Activated CD8-positive, alpha-beta T cell treated with anti-CD3 and anti-CD28 coated beads, Interleukin-2, amount 10 ng/mL, durations not matched to agents 7 days and 5 days (primary cell): ENCODE measurements at regions not wholly inside any gene's neighbourhood (a gene's known extent, or its start where the extent isn't known, plus 50 kb on each side); places are given as distances from the start of the nearest gene placed in this dataset.

Source experiments
- ATAC-seq: fragments of 150-1000 bp; cut with Tn5 transposase; one replicate; pipeline ENCODE4 v1.10.0; 2021; ENCODE audit warnings: moderate library complexity
- CTCF ChIA-PET: fragments of 350-600 bp; sonication (Branson Sonifier 250); formaldehyde crosslinking; loops from one replicate; lab custom pipeline; 2021; ENCODE audit warnings: antibody characterized with exemption; lab: Charles Lee
- POLR2A ChIA-PET: fragments of 350-600 bp; sonication (Branson Sonifier 250); formaldehyde crosslinking; loops from one replicate; lab custom pipeline; 2021; ENCODE audit warnings: antibody characterized with exemption; lab: Charles Lee
- DNase-seq: peaks from one replicate; pipeline ENCODE4 v3.0.0-alpha.2; 2020
- H3K27ac Mint-ChIP-seq: one replicate; pipeline ENCODE4 v1.8.0; 2021; ENCODE audit warnings: mild to moderate bottlenecking, mixed read lengths
- H3K27me3 Mint-ChIP-seq: one replicate; pipeline ENCODE4 v1.8.0; 2021; ENCODE audit warnings: low read depth, mixed read lengths
- H3K36me3 Mint-ChIP-seq: one replicate; pipeline ENCODE4 v1.8.0; 2021; ENCODE audit warnings: low read depth, mixed read lengths
- H3K4me1 Mint-ChIP-seq: one replicate; pipeline ENCODE4 v1.8.0; 2021; ENCODE audit warnings: low read depth, mixed read lengths
- H3K4me3 Mint-ChIP-seq: one replicate; pipeline ENCODE4 v1.8.0; 2021; ENCODE audit warnings: mild to moderate bottlenecking, mixed read lengths
- H3K9me3 Mint-ChIP-seq: one replicate; pipeline ENCODE4 v1.8.0; 2022; ENCODE audit warnings: mixed read lengths; ENCODE audit not compliant: insufficient read depth

DNA sequence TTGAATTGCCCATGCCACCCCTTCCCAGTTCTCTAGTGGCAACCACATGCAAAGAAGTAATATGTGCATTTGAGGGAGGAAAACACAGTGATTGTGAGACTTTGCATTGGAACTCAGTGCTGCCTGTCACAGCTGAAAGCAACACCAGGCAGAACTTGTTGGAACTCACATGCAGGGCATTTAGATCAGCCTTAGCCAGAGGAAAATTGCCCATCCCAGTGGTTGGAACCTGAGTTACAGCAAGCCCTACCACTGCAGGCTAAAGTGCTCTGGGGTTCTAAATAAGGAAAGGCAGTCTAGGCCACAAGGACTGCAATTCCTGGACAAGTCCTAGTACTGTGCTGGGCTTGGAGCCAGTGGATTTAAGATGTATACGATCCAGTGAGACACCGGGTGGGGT, 245.3 kb upstream of the UFL1 start:
- Mint-ChIP-seq H3K27ac (no peak overlapping the region), H3K4me3 (no peak overlapping the region), H3K36me3 (no peaks in the 10 kb centered on the region), H3K27me3 (no peaks in the 10 kb centered on the region), H3K9me3 (no peaks in the 10 kb centered on the region), H3K4me1 (no peaks in the 10 kb centered on the region)
- DNase-seq (no peak), ATAC-seq (no peak)
- ChIA-PET CTCF (no interaction called here), POLR2A (no interaction called here)

DNA sequence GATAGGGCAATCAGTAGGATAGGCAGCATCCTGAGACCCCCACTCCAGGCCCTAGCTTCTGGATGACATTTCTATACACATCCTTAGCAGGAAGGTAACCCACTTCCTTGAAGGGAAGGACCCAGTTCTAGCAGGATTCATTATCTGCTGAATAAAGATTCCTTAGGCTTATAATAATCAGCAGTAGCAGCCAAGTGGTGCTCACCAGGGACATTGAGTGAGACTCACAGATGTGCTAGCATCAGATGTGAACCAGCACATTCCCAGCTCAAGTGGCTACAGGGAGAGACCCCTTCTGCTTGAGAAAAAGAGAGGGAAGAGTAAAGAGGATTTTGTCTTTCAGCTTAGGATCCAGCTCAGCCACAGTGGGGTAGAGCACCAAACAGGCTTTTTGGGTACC, 244.8 kb upstream of the UFL1 start:
- H3K4me1 Mint-ChIP-seq, result no peaks in the 10 kb centered on the region
- no peak overlapping the region for H3K27ac Mint-ChIP-seq
- ChIA-PET POLR2A (no interaction called here), CTCF (no interaction called here)
- H3K27me3 Mint-ChIP-seq, result no peaks in the 10 kb centered on the region
- ATAC-seq, result no peak
- no peaks in the 10 kb centered on the region for H3K9me3 Mint-ChIP-seq
- no peaks in the 10 kb centered on the region for H3K36me3 Mint-ChIP-seq
- H3K4me3 Mint-ChIP-seq, result no peak overlapping the region
- no peak for DNase-seq

DNA sequence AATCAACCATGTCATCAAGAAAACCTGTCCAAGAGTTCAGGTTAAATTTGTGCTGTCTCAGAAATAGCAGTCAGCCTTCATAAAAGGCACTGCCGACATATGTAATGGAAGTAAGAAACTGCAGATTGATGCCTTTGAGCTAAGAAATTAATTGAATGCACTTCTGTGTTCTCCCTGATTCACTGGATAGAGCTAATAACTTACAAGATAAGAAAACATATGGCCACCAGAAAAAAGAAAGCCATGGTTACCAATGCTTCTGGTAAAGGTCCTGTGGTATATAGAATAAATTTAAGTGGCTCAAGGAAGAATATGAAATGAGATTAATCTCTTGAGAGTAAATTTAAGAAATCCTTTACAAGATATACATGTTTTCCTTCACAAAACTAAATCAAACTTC, 242.5 kb upstream of the UFL1 start:
- Mint-ChIP-seq H3K4me1 (no peaks in the 10 kb centered on the region), H3K4me3 (no peak overlapping the region), H3K9me3 (no peaks in the 10 kb centered on the region), H3K36me3 (no peaks in the 10 kb centered on the region), H3K27ac (no peak overlapping the region), H3K27me3 (no peaks in the 10 kb centered on the region)
- ChIA-PET POLR2A (no interaction called here), CTCF (no interaction called here)
- ATAC-seq (no peak), DNase-seq (no peak)

DNA sequence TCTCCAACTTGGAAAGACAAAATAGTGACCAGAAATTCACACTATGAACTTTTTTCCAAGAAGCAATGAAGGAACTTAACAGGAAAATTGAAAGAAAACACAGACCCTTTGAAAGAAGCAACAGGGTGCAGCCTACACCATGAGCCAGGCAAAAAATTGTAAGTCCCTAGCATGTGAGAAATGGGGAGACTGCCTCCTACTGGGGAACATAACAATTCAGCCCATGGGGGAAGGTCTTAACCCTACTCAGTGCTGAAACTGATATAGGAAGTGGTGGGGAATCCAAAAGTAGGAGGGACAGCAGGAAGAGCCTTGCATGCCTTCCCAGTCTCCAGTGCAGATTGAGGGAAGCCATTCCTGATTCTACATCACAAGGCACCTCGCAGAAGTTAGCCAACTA, 235.1 kb upstream of the UFL1 start:
- CTCF ChIA-PET, result no interaction called here
- Mint-ChIP-seq H3K27ac (no peak overlapping the region), H3K36me3 (no peaks in the 10 kb centered on the region), H3K27me3 (no peaks in the 10 kb centered on the region), H3K4me3 (no peak overlapping the region), H3K9me3 (no peaks in the 10 kb centered on the region), H3K4me1 (no peaks in the 10 kb centered on the region)
- DNase-seq, result no peak
- ATAC-seq, result no peak
- POLR2A ChIA-PET, result no interaction called here

DNA sequence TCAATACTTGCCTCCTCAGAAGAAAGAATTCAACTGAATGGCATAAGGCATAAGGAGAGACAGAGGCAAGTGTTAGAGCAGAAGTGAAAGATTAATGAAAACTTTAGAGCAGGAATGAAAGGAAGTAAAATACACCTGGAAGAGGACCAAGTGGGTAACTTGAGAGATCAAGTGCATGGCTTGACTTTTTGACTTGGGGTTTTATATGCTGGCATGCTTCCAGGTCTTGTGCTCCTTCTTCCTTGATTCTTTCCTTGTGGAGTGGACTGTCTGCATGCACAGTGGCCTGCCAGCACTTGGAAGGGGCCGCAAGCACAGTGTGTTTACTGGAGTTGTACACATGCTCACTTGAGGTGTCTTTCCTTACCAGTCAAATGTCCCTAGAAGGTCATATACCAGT, 222.1 kb upstream of the UFL1 start:
- no peaks in the 10 kb centered on the region for H3K27me3 Mint-ChIP-seq
- ATAC-seq, result no peak
- ChIA-PET CTCF (no interaction called here), POLR2A (no interaction called here)
- H3K4me1 Mint-ChIP-seq, result no peaks in the 10 kb centered on the region
- H3K36me3 Mint-ChIP-seq, result no peaks in the 10 kb centered on the region
- no peaks in the 10 kb centered on the region for H3K9me3 Mint-ChIP-seq
- no peak overlapping the region for H3K27ac Mint-ChIP-seq
- no peak for DNase-seq
- H3K4me3 Mint-ChIP-seq, result no peak overlapping the region

DNA sequence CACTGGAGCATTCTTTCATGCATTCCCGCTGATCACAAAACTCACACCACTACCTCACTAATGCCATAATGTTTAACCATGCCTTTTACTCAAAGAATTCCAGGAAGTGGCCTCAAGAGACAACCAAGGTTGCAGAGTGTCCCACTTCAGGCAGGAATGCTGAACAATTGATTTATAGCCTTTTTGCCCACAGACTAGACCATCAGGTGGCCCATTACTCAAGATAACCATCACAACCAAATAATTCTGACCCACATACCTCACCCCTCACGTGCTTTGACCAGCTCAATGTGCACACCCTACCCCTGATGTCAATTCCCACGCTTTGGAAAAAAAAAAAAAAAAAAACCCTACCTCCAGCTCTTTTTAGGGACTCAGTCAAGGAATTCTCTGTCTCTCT, 220.6 kb upstream of the UFL1 start:
- ChIA-PET CTCF (no interaction called here), POLR2A (no interaction called here)
- H3K27ac Mint-ChIP-seq, result no peak overlapping the region
- H3K9me3 Mint-ChIP-seq, result no peaks in the 10 kb centered on the region
- H3K27me3 Mint-ChIP-seq, result no peaks in the 10 kb centered on the region
- no peak overlapping the region for H3K4me3 Mint-ChIP-seq
- no peak for ATAC-seq
- no peak for DNase-seq
- no peaks in the 10 kb centered on the region for H3K4me1 Mint-ChIP-seq
- no peaks in the 10 kb centered on the region for H3K36me3 Mint-ChIP-seq

DNA sequence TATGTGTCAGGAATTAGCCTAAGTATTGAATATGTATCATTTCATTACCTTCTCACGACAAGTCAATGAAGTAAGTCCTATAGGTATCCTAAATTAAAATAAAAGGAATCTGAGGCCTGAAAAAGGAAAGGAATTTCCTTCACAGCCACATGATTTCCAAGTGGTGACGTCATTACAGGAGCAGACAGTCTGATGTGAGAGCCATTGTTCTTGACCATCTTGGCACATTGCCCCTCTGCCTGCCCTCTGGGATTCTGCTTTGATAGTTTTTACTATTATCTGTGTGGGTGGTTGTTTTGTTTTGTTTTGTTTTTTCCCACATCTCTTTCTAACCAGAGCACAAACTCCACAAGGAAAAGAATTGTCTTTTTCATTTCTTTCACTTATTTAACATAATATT, 219.8 kb upstream of the UFL1 start:
- no peaks in the 10 kb centered on the region for H3K27me3 Mint-ChIP-seq
- H3K9me3 Mint-ChIP-seq, result no peaks in the 10 kb centered on the region
- CTCF ChIA-PET, result no interaction called here
- no peak overlapping the region for H3K4me3 Mint-ChIP-seq
- no peaks in the 10 kb centered on the region for H3K4me1 Mint-ChIP-seq
- no peak for DNase-seq
- POLR2A ChIA-PET, result no interaction called here
- H3K27ac Mint-ChIP-seq, result no peak overlapping the region
- no peak for ATAC-seq
- no peaks in the 10 kb centered on the region for H3K36me3 Mint-ChIP-seq

DNA sequence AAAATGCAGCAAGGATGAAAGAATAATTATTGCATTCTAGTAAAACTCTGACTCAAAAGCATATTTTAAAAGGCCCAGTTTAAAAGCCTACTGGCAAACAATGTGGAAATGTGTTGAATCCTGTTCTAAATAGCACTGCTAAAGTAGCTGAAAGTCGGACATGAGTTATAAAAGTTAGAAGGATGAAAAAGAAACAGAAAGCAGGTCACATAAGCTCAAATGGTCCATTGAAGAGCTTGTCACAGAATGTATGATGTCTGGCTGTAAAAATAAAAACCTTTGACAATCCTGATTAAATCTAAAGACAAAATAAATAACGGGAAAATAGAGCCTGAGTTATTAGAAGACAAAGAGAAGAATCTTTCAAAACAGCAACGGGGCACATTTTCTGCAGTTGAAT, 218.6 kb upstream of the UFL1 start:
- Mint-ChIP-seq H3K27ac (no peak overlapping the region), H3K36me3 (no peaks in the 10 kb centered on the region), H3K4me3 (no peak overlapping the region), H3K27me3 (no peaks in the 10 kb centered on the region), H3K9me3 (no peaks in the 10 kb centered on the region), H3K4me1 (no peaks in the 10 kb centered on the region)
- ATAC-seq, result no peak
- ChIA-PET POLR2A (no interaction called here), CTCF (no interaction called here)
- no peak for DNase-seq

DNA sequence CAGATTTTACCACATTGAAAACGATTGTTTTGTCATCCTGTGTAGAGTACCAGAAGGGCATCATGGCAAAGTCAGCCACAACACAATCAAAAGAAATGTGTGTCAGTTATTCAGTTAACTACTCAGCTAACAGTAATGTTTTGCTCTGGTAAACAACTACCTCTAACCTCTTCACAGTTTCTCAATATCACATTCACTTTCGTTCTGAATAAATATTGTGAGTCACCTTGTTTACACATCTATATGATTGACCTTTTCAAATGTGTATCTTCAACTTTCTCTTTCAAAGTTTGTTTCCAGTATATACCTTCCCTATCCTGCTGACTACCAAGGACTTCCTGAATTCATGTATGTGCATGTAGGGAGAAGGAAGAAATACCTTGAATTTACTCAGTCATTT, 216.6 kb upstream of the UFL1 start:
- POLR2A ChIA-PET, result no interaction called here
- no peak for DNase-seq
- no peak overlapping the region for H3K4me3 Mint-ChIP-seq

DNA sequence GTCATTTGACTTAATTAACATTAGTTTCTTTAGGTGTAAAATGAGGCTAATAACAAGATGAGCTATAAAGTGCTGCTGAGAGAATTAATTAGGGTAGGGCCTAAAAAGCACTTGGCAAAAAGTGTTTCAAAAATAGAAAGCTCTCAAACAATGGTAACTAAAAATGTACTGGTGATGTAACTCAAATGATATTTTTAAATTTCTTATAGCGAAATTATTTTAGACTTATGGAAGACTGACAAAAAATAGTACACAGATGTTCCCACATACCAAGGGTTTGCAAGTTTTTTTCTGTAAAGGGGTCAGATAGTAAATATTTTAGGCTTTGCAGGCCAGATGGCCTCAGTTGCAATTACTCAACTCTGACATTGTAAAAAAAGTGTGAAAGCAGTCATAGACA, 190.7 kb upstream of the UFL1 start:
- ATAC-seq (no peak), DNase-seq (no peak)
- Mint-ChIP-seq H3K4me1 (no peaks in the 10 kb centered on the region), H3K36me3 (no peaks in the 10 kb centered on the region), H3K27me3 (no peaks in the 10 kb centered on the region), H3K4me3 (no peak overlapping the region), H3K9me3 (no peaks in the 10 kb centered on the region), H3K27ac (no peak overlapping the region)
- CTCF ChIA-PET, result no interaction called here
- POLR2A ChIA-PET, result no interaction called here

More for the DNA sequence above, 216.6 kb upstream of the UFL1 start:
- Mint-ChIP-seq H3K36me3 (no peaks in the 10 kb centered on the region), H3K27ac (no peak overlapping the region), H3K9me3 (no peaks in the 10 kb centered on the region), H3K4me1 (no peaks in the 10 kb centered on the region), H3K27me3 (no peaks in the 10 kb centered on the region)
- no peak for ATAC-seq
- CTCF ChIA-PET, result no interaction called here

DNA sequence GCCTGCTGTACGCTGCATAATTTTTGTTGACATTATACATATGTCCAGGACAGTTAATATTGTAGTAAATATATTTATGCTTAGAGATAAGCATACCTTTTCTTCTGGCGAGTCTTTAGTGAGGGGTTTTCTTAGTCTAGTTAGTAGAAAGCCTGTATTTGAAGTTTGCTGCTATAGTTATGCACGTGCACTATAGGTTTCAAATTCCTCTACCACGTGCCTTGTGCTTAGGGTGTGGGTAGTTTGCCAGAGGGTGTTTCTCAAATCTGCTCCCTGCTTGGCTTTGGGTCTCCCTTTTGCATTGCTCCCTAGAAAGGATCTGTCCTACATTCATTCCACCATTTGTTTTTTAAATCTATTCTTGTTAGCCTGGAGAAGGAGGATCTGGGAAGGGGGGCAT, 181.4 kb upstream of the UFL1 start:
- no peaks in the 10 kb centered on the region for H3K9me3 Mint-ChIP-seq
- H3K4me1 Mint-ChIP-seq, result no peaks in the 10 kb centered on the region
- DNase-seq (no peak), ATAC-seq (no peak)
- no peaks in the 10 kb centered on the region for H3K27me3 Mint-ChIP-seq
- CTCF ChIA-PET, result no interaction called here
- no peak overlapping the region for H3K27ac Mint-ChIP-seq
- no peaks in the 10 kb centered on the region for H3K36me3 Mint-ChIP-seq
- POLR2A ChIA-PET, result no interaction called here
- H3K4me3 Mint-ChIP-seq, result no peak overlapping the region

DNA sequence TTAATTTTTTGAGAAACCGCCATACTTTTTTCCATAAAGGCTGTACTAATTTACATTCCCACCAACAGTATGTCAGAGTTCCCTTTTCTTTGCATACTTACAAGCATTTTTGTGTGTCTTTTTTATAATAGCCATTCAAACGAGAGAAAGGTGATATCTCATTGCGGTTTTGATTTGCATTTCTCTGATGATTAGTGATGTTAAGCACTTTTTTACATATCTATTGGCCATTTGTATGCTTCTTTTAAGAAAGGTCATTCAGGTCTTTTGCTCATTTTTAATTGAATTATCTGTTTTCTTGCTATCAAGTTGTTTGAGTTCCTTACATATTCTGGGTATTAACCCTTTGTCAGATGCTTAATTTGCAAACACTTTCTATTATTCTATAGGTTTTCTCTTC, 176.1 kb upstream of the UFL1 start:
- no peaks in the 10 kb centered on the region for H3K36me3 Mint-ChIP-seq
- no peaks in the 10 kb centered on the region for H3K4me1 Mint-ChIP-seq
- peaks cover 3% of the 10 kb centered on the region for H3K27me3 Mint-ChIP-seq
- no peak for ATAC-seq
- ChIA-PET CTCF (no interaction called here), POLR2A (no interaction called here)
- DNase-seq, result no peak
- no peaks in the 10 kb centered on the region for H3K9me3 Mint-ChIP-seq
- H3K27ac Mint-ChIP-seq, result no peak overlapping the region
- no peak overlapping the region for H3K4me3 Mint-ChIP-seq

DNA sequence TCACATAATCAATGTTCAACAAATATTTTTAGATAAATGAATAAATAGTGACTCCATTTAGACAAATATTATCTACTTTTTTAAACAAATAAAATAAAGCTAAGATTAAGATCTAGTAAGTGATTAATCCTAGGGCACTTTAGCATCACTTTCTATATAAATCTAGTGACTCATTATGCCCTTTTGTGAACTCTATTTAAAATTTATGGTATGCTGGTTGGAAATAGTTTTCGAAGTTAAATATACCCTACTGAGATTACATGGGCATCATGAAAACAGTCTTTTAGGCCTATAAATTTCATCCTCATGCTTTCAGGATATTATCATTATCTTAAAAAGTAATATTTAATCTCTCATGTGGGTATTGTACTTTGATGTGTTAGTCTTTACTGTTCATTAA, 140.4 kb upstream of the UFL1 start:
- no peaks in the 10 kb centered on the region for H3K4me1 Mint-ChIP-seq
- no peak overlapping the region for H3K27ac Mint-ChIP-seq
- DNase-seq (no peak), ATAC-seq (no peak)
- no peaks in the 10 kb centered on the region for H3K9me3 Mint-ChIP-seq
- CTCF ChIA-PET, result no interaction called here
- POLR2A ChIA-PET, result no interaction called here
- no peaks in the 10 kb centered on the region for H3K36me3 Mint-ChIP-seq
- no peaks in the 10 kb centered on the region for H3K27me3 Mint-ChIP-seq
- H3K4me3 Mint-ChIP-seq, result no peak overlapping the region
